GM23248 (cell line): ENCODE measurements at regions not wholly inside any gene's neighbourhood (a gene's known extent, or its start where the extent isn't known, plus 50 kb on each side); places are given as distances from the start of the nearest gene placed in this dataset.

Experiments
- EZH2 ChIP-seq: fragments of 200-600 bp; sonication (generic); IDR thresholded peaks from 2 replicates; pipeline ENCODE4 v1.6.1; 2018; ENCODE audit warnings: antibody characterized with exemption, mild to moderate bottlenecking; ENCODE audit not compliant: insufficient read depth, poor library complexity, severe bottlenecking
- EZH2phosphoT487 ChIP-seq: fragments of 200-600 bp; sonication (generic); IDR thresholded peaks from 2 replicates; pipeline ENCODE4 v1.6.1; 2018; ENCODE audit warnings: antibody characterized with exemption, moderate library complexity, mild to moderate bottlenecking, low read depth; ENCODE audit not compliant: insufficient read depth

- TF ChIP-seq EZH2 (no peak), EZH2phosphoT487 (no peak)
These were observed 146.8 kb downstream of the SOX9 start for GRCh38 chr17:72267601-72268000.
